ENCODE measurements at regions not wholly inside any gene's neighbourhood (a gene's known extent, or its start where the extent isn't known, plus 50 kb on each side); places are given as distances from the start of the nearest gene placed in this dataset.

DNA sequence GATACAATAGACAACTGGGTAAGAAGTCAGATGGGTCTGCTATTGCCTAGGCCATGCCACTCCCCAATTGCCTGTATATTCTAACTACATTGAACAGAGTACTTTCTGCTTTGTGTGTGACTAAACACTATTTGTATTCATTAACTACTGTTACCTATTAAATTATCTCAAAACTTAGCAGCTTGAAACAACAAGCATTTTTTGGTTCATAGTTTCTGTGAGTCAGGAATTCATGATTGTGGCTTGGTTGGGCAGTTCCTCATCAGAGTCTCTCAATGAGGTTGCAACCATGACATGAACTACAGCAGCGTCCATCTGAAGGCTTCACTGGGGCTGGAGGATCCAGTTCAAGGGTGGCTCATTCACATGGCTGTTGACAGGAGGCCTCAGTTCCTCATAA, 205.7 kb downstream of the EN1 start:
- no peak overlapping the region for H3K4me3 ChIP-seq (ENCODE audit: low read length)
- TF ChIP-seq, protein P1, sequence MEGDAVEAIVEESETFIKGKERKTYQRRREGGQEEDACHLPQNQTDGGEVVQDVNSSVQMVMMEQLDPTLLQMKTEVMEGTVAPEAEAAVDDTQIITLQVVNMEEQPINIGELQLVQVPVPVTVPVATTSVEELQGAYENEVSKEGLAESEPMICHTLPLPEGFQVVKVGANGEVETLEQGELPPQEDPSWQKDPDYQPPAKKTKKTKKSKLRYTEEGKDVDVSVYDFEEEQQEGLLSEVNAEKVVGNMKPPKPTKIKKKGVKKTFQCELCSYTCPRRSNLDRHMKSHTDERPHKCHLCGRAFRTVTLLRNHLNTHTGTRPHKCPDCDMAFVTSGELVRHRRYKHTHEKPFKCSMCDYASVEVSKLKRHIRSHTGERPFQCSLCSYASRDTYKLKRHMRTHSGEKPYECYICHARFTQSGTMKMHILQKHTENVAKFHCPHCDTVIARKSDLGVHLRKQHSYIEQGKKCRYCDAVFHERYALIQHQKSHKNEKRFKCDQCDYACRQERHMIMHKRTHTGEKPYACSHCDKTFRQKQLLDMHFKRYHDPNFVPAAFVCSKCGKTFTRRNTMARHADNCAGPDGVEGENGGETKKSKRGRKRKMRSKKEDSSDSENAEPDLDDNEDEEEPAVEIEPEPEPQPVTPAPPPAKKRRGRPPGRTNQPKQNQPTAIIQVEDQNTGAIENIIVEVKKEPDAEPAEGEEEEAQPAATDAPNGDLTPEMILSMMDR (conservative IDR thresholded peaks at IDR 0.05; ENCODE audit: low read length): no peak
- DNase-seq (ENCODE audit: low read depth): peak; percentile 44

DNA sequence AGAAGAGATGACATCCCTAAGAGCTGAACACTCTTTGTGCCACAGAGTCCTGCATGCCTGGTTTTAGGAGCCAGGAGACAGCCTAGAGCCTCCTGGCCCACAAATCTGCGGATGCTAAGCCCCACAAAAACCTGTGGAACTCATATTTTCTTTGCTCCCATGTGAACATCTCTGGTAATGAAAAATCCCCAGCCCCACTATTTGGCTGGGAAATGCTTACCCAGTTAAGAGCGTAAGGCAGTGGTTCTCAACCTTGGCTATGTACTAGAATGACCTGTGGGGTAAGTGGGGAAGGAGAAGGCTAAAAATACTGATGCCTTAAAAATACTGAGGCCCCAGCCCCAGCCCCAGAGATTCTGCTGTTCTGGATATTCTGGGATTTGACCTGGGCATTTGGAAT, 208.1 kb downstream of the EN1 start:
- DNase-seq (ENCODE audit: low read depth): no peak
- TF ChIP-seq, protein P1 (conservative IDR thresholded peaks at IDR 0.05; ENCODE audit: low read length): no peak
- H3K4me3 ChIP-seq (ENCODE audit: low read length): no peak overlapping the region

DNA sequence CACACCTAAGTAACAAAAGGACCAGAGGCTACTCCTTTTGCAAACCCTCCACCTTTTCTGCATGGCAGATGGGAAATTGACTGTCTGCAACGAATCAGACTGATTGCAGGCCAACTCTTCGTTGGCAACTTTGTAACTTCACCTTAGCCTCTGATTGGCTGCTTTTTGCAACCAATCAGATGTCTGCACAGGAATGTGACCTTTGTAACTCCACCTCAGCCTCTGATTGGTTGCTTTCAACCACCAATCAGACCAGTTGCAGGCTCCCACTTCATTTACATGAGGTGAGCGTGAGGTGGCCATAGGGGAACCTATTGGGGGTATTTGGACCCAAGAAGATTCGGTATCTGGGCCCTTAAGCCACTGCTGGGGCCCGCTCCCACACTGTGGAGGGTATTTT, 209.0 kb downstream of the EN1 start:
- TF ChIP-seq, protein P1 (conservative IDR thresholded peaks at IDR 0.05; ENCODE audit: low read length): no peak
- DNase-seq (ENCODE audit: low read depth): no peak
- no peak overlapping the region for H3K4me3 ChIP-seq (ENCODE audit: low read length)

DNA sequence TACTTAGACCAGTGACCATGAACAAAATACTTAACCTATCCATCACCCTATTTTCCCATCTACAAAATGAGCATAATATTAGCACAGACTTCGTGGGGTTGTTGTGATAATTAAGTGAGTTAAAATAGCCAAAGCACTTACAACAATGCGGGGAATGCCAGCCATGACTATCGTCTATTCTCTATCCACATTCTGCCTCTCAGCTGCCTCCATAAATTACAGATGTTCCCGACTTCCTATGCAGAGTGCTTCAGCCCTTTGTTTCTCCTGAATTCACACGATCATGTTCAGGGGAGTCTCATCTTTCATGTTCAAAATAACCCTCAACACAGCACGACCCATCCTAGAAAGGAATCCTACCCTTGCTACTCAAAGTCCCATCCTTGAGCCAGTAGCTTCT, 211.6 kb downstream of the EN1 start:
- peak; percentile 25 for DNase-seq (ENCODE audit: low read depth)
- H3K4me3 ChIP-seq (ENCODE audit: low read length): no peak overlapping the region
- TF ChIP-seq, protein P1 (conservative IDR thresholded peaks at IDR 0.05; ENCODE audit: low read length): no peak

DNA sequence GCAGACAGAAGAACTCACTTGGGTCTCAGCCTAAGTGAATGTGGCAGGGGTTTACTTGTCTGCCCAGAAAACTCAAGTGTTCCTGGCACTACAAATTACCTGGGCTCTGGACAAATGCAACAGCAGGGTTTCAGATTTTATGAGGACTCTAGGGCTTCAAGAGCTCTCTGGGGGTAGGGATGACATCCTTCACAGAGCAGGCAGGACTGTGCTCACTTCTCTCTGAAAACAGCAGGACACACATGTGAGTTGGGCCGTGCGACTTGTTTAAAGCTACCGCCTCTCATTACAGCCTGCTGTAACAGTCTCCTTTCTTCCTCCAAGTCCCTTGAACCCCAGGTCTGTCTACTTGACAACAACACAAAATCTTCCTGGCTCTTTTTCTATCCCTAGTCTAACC, 212.6 kb downstream of the EN1 start:
- TF ChIP-seq, protein P1 (conservative IDR thresholded peaks at IDR 0.05; ENCODE audit: low read length): no peak
- H3K4me3 ChIP-seq (ENCODE audit: low read length): no peak overlapping the region
- no peak for DNase-seq (ENCODE audit: low read depth)

DNA sequence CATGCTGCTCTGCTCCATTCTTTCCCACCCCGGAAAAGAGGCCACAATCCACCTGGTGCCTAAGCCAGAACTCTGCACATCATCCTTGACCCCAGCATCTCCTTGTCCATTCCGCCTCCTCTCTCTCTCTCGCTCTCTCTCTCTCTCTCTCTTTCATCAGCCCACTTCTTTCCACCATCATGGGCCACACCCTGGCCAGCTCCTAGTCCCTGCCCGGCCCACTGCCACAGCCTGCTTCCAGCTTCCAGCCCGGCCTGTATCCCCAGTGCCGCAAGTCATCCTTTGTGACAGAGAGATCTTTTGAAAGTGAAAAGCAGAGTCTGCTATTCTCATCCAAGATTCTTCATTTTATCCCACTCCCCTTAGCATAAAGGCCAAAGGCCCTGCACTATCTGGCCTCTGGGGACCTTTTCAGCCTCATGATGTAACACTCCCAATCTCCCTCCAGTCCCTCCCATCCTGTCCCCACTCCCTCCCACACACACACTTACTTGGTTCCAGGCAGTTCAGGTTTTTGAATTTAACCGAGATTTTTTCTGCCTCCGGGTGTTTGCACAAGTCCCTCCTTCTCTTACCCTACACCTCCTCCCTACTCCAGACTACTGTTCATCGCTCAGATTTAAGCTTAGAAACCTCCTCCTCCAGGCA, 214.0 kb downstream of the EN1 start:
- no peak overlapping the region for H3K4me3 ChIP-seq (ENCODE audit: low read length)
- TF ChIP-seq, protein P1 (conservative IDR thresholded peaks at IDR 0.05; ENCODE audit: low read length): no peak
- no peak for DNase-seq (ENCODE audit: low read depth)

DNA sequence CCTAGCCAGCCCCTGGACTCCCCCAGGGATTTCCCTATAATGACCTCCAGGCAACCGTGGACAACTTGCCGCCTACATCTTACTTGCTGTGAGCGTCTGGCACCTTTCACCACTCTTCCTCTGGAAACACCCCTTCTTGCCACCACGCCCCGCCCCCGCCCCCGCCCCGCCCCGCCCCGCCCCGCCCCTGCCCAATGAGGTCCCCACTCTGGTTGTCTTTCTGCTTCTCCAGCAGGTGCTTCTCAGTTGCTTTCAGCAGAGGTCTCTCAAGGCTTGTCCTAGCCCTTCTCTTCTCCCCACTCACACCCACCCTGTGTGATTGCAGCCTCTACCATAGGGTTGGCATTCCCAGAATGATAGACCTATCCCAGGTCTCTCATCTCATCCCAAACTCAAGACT, 214.5 kb downstream of the EN1 start:
- H3K4me3 ChIP-seq (ENCODE audit: low read length): no peak overlapping the region
- TF ChIP-seq, protein P1 (conservative IDR thresholded peaks at IDR 0.05; ENCODE audit: low read length): no peak
- no peak for DNase-seq (ENCODE audit: low read depth)
